NT2/D1 (cell line): ENCODE measurements at regions not wholly inside any gene's neighbourhood (a gene's known extent, or its start where the extent isn't known, plus 50 kb on each side); places are given as distances from the start of the nearest gene placed in this dataset.

Experiments
- SUZ12 ChIP-seq: IDR thresholded peaks from 2 replicates; pipeline ENCODE4 v1.6.1; 2011; ENCODE audit not compliant: insufficient read length, insufficient read depth; ENCODE audit errors: extremely low read depth
- YY1 ChIP-seq: IDR thresholded peaks from 2 replicates; pipeline ENCODE4 v1.6.1; 2011; ENCODE audit not compliant: insufficient read length, insufficient read depth
- ZNF274 ChIP-seq: IDR thresholded peaks from 2 replicates; pipeline ENCODE4 v1.6.1; 2011; ENCODE audit warnings: mild to moderate bottlenecking, low read depth, low read length

- TF ChIP-seq YY1: no peak
- TF ChIP-seq ZNF274: no peak
- no peak for TF ChIP-seq SUZ12
These were observed 173.3 kb downstream of the MELK start for GRCh38 chr9:36745977-36746376.
